GM18873 (cell line): ENCODE measurements at regions not wholly inside any gene's neighbourhood (a gene's known extent, or its start where the extent isn't known, plus 50 kb on each side); places are given as distances from the start of the nearest gene placed in this dataset.

ENCODE experiments used
- ATAC-seq: cut with Tn5 transposase; IDR thresholded peaks from one replicate; pipeline ENCODE4 v1.9.1; 2021; ENCODE audit warnings: mild to moderate bottlenecking, moderate library complexity, moderate number of reproducible peaks; ENCODE audit not compliant: unreplicated experiment, low FRiP score

DNA sequence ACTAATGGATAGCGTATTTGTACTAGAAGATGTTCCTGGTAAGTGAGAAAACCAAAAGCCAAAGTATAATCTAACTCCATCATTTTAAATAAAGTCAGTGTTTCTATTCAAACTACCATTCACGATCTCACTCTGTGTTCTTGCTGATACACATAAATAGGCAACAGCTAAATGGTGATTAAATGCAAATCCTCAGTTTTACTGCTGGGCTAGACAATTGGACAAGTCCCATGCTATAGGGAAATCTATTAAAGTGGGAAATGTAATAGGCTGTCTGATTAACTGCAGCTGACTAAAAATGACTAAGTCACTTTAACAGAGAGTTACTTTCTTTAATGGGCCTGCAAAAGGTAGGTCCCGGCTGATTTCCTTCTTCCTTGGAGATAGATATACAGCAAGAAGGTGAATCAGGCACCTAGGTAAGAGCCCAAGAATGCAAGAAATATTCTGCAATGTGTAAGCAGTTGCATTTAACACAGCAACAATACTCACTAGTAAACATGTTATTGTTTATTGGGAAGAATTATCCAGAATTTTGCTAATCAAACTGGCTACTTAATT is 298.4 kb downstream of the SLITRK6 start:
- ATAC-seq: no peak

DNA sequence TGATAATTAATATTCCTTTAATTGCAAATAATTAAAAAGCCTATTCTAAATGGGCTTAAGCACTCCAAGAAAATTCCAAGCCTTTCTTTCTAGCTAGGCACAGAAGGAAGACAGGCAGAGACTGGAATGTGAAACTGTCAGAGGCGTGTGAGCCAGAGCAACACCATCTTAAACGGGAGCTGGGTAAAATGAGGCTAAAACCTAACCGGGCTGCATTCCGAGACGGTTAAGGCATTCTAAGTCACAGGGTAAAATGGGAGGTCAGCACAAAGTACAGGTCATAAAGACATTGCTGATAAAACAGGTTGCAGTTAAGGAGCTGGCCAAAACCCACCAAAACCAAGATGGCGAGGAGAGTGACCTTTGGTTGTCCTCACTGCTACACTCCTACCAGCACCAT is 300.4 kb downstream of the SLITRK6 start:
- no peak for ATAC-seq

DNA sequence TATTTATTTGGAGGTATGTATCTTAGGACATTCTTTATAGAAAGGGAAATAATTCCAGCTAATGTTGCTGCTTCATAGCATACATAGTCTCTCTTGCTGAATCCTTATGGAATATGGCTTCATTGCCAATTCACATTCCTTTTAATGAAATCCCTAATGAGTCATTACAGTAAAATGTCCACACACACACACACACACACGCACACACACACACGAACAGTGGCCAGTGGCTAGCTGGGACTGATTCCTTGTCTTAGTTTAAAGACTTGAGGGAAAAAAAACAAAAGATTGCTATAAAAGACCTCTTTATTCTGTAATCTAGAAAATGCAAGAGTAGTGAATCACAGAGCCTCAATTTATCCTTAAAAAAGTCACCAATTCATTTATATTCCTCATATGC is 301.6 kb downstream of the SLITRK6 start:
- ATAC-seq: no peak

DNA sequence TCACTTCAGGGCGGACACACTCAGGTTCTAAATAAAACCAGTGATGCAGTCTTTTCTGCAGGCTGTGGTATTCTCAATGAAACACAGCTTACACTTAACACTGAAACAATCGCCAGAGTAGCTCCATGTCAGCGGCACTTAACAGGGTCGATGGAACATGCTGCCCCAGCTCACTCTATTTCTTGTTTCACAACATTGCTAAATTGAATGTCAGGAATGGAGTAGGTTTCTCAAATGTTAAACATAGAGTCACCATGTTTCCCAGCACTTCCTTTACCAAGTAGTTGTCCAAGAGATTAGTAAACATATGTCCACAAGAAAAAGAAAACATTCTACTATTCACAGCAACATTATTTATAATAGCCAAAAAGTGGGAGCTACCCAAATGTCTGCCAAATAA is 306.9 kb downstream of the SLITRK6 start:
- no peak for ATAC-seq

DNA sequence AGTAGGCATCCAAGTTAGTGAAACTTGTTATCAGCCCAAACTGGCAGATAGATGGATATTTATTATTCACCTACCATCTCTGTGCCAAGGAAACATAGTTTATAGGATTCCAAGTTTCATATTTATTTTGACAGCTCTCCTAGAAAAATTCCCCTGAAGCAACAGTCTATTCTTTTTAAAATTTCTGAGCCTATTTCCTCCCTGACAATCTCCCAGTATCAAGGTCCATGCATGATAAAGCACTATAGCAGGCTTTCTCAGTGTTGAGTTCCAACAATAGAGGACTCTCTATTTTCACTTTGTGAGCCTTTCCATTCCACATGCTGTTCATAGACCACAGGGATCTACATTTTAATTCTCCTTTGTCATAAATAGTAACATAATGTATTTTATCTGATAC is 312.6 kb downstream of the SLITRK6 start:
- no peak for ATAC-seq

DNA sequence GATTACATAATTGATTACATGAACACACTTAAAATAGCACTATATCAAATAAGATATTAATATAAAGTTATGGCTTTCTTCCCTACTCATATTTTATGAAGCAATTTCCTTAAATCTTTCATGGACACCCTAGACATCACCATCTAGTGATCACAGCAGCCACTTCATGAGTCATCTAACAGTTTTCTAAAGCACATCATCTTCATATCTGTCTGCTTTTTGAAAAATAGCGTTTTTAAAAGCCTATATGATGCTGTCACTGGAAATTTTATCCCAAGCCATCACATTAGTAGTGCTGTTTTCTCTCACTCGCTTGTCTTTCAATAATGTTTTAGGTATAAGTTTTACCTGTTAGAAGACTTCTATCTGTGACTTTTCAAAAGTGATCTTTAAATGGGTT is 326.1 kb downstream of the SLITRK6 start:
- ATAC-seq: no peak

DNA sequence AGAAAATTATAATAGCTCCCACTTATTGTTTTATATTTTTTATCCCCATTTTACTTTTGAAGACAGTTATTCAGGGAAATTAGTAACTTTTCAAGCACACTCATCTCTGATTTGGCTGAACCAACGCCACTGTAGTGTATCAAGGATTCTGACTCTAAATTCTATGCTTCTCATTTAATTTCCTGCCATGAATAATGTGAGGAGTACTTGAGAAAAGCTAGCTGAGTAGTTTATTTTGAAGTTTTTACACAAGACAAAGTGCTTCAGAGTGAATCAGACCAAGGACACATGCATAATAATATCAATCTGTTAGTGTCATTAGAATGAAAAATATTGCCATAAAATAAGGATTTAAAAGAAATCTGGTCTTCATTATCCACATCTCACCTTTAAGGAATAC is 329.9 kb downstream of the SLITRK6 start:
- ATAC-seq: no peak

DNA sequence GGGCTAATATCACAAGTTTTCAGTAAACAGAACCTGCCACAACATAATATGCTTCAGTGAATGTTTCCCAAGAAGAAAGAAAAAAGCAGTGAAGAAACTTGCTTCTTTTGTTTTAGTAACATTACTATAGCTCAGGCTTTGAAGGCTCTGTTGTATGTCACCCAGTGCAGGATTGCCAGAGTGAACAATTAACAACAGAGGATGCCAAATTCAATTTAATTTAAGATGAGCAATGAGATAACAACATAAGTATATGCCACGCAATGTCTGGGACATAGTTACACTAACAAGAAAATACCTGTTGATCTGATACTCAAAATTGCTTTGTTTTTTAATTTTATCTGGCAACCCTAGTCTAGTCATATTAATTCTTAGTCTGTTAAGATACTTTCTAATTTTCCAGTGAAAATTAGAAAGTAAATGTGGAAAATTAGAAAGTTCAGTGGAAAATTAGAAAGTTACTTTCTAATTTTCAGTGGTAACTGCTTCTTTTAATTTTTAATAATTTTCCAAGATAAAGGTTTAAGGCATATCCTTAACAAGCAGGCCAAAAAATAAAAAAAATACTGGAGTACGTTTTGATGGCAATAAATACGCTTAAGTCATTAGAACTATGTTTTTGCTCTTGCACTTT is 336.3 kb downstream of the SLITRK6 start:
- no peak for ATAC-seq

DNA sequence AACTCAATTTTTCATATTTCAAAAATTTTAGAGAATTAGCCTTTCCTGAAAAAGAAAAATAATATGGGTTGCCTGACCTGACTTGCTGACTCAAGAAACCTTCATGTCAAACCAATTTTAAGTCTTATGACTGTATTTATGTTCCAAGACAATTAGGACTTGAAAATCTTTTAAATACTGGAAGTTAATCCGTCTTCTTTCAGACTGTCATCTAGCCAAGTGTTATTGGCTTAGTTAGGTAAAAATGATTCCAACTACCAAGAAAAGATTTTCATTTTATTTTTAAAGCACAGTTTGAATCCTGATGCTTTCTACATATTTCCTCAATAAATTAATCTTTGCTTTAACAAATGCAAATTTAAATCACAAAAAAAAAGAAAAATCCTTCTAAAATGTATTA is 337.6 kb downstream of the SLITRK6 start:
- no peak for ATAC-seq

DNA sequence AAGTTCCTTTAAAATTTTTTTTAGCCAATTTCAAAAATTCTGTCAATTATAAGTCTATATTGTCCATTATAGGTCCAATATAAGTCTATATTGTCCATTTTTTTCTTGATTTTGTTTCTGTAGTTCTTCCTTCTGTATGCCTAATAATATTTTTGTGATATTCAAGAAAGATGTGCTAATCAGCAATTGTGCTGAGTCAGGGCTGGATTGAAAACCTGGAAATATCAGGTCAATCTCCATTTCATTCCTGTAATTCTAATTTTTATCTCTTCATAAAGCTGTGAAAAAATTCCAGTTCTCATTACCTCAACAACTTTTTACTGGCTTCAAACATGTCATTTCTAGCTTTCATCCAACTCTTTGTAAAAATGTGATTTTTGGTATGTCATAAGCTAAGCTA is 353.7 kb downstream of the SLITRK6 start:
- no peak for ATAC-seq

DNA sequence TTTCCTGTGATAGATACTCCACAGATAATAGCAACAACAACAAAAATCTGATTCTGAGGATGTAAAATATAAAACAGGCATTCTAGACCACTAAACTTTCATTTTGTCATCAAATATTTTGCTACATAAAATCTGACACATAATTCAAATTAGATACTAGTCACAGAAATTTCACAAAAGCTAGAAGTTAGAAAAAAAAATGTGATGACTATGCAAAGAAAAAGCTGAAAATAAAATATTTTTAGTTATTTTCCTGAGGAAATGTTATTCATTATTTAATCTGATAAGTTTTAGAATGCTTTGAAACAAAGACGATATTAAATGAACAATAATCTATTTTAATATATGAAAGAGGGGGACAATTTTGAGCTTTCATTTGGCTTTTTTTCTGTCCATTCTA is 357.2 kb downstream of the SLITRK6 start:
- ATAC-seq: no peak

DNA sequence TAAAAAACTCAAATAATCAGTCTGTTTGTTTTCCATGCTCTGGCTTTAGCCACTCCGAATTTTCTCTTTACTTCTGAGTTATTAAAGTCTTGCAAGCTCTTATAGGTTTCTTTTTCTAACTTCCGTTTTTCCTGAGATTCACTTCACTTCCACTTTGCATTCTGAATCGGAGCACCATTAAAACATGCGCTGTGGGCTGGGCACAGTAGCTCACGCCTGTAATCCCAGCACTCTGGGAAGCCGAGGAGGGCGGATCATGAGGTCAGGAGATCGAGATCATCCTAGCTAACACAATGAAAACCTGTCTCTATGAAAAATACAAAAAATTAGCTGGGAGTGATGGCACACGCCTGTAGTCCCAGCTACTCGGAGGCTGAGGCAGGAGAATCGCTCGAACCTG is 357.9 kb downstream of the SLITRK6 start:
- ATAC-seq: no peak

DNA sequence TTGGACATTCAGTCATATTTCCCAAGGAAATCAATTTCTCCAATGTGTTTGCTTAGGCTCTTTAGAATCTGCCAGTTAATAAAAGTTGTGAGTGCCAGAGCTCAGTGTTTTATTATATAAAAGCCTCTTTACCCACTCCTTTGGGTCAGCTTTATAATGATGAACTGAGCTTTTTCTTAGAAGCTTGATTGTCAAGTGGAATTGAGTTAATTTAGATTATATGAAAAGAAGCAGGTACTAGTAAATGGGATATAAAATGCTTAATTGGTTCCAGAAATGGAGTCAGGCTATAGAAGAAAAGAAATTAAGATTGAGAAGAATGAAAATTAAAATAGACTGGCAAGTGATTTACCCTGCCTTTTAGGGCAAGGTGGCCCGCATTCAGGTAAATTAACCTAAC is 363.2 kb downstream of the SLITRK6 start:
- no peak for ATAC-seq

DNA sequence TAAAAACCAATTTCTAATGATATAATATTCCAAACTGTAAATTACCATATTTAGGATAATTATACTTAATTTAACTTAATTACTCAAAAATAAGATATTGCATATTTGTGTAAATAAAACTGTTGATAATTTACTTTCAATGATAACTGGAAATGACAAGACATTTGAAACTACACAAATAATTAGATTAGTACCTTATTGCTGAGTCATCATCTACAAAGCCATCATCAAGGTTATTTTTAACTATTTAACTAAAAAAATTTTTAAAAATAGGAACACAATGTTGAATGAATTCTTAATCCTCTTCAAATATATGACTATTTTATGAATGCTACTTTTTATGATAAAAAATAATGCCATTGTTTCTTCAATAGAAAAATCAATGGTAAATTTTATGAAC is 364.3 kb downstream of the SLITRK6 start:
- no peak for ATAC-seq

DNA sequence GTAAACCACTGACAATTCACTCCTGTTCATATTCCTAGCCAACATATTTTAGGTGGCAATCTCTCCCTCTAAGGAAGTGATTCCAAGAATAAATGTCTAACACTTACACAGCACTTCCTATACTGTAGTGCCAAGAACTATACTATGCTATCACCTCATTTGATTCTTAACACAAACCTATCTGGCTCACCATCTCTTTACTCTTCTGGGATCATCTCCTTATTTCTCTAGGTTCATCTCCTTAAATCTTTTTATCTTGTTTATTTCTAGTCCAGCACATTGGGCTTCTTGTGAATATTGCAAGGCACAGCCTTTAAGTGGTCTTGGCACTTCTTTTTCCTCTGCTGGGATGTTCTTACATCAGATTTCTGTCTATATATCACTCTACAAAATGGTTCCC is 366.3 kb downstream of the SLITRK6 start:
- ATAC-seq: no peak

DNA sequence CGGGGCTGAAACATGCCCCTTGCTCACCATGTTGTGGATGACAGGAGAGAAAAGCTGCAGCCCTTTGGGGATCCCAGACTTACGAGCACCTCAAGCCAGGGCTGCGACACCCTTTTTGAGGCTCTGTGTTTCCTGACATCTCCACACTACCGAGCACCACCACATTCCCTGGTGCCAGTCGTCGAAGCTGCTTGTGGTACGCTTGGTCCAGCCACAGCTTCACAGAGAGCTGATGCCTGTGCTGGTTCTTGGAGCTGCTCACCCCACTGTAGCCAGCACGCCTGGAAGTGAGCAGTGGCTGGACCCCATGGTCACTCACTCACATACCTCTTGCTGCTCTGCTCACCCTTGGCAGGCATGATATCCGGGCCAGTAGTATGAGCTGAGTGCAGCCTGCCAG is 367.5 kb downstream of the SLITRK6 start:
- no peak for ATAC-seq

DNA sequence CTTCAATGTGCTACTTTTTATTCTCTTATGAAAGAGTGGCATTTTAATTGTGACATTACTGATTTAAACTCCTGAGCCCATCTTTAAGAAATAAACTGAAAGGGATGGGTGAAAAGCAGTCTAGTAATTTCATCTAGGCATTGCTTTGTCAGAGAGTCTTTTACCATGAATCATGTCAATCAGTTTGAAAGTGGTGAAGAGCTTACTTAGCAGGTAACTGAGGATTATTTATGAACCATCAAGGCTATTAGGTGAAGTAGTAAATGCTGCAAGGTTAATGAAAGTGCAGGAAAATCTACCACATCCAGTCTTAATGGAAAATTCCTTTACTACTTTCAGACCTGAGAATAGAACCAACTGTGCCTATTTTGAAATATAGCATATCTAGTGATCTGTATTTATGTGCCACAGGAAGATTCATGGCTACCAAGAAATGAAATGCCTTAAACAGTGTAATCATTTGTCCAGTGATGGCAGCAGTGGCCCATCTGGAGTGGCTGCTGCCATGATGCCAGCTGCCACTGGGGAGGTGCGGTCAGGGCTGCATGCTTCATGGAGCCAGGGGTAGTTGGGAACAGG is 368.9 kb downstream of the SLITRK6 start:
- no peak for ATAC-seq

DNA sequence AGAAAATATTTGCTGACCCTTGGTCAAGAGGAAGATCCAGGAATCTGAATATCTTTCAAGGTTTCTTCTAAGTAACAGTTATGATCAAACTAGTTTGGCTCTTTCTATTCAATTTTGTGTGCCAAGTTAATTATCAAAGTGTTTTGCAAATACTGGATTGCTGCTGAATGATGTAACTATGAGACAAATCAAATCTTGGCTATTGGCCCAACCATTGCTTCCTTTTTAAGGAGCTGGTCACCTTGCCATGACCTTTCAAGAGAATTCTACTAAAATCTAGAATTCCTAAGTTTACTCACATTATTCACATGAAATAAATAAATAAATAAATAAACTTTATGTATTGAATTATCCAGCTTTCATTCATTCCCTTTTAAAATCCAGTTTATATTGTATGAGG is 371.8 kb downstream of the SLITRK6 start:
- ATAC-seq: no peak

DNA sequence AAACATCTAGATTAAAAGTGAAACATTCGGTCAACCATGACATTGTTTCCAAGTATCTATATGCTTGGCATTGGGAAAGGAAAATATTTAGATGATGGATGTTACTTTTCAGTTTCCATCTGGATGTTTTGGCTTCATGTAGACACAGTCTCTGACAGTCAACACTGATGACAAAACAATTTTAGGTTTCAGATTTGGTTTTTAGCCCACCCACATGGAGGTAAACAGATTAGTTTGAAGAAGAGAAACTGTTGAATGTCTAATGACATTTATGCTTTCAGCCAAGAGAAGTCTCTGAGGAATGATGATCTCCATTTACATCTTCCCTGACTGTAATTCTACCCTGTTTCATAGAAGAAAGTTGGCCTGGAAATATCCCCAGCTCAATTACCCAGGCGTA is 379.1 kb downstream of the SLITRK6 start:
- no peak for ATAC-seq

DNA sequence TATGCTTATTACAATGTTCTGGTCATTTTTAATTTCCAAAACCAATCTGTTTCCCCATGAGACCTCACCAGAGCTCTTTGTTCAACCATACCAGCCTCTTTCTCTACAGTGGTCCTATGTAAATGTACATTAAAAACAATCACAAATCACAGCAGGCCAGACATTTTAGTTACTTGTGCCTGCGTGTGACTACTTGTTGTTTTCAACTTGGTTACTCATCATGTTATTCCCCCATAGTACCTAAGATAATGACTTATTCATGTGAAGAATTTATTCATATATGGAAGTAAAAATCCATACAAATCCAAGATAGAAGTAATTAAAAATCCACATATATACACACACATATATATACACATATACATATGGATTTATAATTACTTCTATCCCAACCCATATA is 379.6 kb downstream of the SLITRK6 start:
- ATAC-seq: no peak

DNA sequence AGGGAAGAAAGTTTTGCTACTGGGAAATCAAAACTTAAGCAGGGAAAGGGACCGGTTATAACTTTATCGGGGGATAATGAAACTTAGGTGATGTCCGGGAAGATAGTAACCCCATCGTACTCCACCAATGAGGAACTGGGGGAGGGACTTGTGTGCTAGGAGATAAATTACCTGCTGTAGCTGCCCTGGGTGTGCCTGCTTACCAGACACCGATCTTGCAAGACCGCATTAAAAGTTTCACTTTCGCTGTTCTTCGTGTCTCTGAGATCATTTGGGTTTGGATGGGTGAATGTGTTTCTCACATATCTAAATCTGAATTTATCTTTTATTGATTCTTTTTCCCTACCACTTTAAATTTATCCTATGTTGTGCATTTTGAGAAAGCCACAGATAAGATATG is 381.4 kb downstream of the SLITRK6 start:
- no peak for ATAC-seq

DNA sequence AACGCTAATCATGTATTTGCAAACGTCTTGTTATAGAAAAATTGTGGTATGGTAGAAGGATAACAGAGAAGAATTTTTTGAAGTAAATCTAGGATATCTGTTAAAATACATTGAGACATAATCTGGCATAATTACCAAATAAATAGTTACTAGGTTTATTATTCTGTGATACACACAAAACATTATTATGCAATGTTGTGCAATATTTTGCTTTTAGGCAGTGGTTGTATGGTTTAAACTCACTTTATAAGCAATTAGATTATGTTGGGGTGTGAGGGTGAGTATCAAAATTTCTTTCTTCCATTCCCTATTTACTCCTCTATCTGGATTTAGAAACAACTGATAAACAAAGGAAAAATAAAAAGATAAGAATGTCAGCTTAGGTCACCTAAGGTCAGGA is 385.6 kb downstream of the SLITRK6 start:
- no peak for ATAC-seq

DNA sequence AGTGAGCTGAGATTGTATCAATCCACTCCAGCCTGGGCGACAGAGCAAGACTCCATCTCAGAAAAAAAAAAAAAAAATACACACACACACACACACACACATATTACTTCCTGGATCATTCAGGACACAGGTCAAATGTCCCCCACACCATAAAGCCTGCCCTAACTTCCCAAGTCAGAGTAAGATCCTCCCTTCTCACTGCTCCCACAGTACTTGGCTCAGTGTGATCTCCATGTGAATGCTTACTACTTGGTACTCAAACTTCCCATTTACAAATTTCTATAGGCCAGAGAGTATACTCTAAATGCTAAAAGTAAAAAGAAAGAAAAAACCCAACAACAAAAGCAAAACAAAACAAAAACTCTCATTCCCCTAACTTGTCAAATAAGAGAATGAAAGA is 386.8 kb downstream of the SLITRK6 start:
- no peak for ATAC-seq
